ENCODE measurements at regions not wholly inside any gene's neighbourhood (a gene's known extent, or its start where the extent isn't known, plus 50 kb on each side); places are given as distances from the start of the nearest gene placed in this dataset.

DNA sequence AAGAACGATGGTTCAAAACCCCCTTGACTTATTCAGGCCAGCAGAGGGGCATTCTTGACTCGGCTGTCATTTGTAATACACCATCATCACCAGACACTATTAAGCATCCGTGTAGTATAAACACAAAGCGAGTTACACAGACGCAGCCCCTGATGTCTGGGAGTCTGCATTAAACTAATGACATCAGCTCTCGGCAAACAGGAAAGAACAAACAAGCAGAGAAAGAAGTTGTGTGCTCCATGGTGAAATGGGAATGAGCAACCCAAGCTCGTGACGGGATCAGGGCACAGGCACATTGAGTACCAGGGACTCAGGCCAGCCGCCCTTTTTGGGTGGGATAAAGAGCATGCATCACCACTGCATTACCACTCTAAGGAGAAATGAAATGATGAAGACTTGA, 460.1 kb downstream of the MED13L start:
- H3K4me3 ChIP-seq (ENCODE audit: low read length) = no peak overlapping the region
- no peak overlapping the region for H3K27ac ChIP-seq (ENCODE audit: low read depth, low read length)
- Mint-ChIP-seq H3K27ac (no peak overlapping the region), H3K27me3 (peaks cover 5 to 8% of the 10 kb centered on the region in 2 donors), H3K4me3 (no peak overlapping the region), H3K9me3 (peaks cover 0 to 2% (median under 1%) of the 10 kb centered on the region in 5 donors), H3K4me1 (no peaks in the 10 kb centered on the region), H3K36me3 (no peaks in the 10 kb centered on the region)
- no peaks in the 10 kb centered on the region for H3K36me3 ChIP-seq (ENCODE audit: insufficient read depth, low read length)
- no peaks in the 10 kb centered on the region for H3K9me3 ChIP-seq (ENCODE audit: low read length)
- no peaks in the 10 kb centered on the region for H3K27me3 ChIP-seq (ENCODE audit: insufficient read depth, low read length, poor library complexity, severe bottlenecking)
- ChIA-PET POLR2A (no interaction called here), CTCF (no interaction called here)
- DNase-seq = no peak
- H3K4me1 ChIP-seq (ENCODE audit: insufficient read depth, low read length) = no peaks in the 10 kb centered on the region

- Histone ChIP-seq H3K9me3 (ENCODE audit: low read length) (no peaks in the 10 kb centered on the region), H3K4me3 (ENCODE audit: low read length) (no peak overlapping the region), H3K4me1 (ENCODE audit: insufficient read depth, low read length) (no peaks in the 10 kb centered on the region), H3K27me3 (ENCODE audit: insufficient read depth, low read length, poor library complexity, severe bottlenecking) (no peaks in the 10 kb centered on the region), H3K36me3 (ENCODE audit: insufficient read depth, low read length) (no peaks in the 10 kb centered on the region), H3K27ac (ENCODE audit: low read depth, low read length) (no peak overlapping the region)
- Mint-ChIP-seq H3K4me1 (no peaks in the 10 kb centered on the region), H3K9me3 (peaks cover 0 to 9% (median 2%) of the 10 kb centered on the region in 5 donors), H3K27ac (no peak overlapping the region), H3K36me3 (no peaks in the 10 kb centered on the region), H3K27me3 (peaks cover 2 to 8% of the 10 kb centered on the region in 2 donors), H3K4me3 (no peak overlapping the region)
- POLR2A ChIA-PET = no interaction called here
- no peak for DNase-seq
- CTCF ChIA-PET = no interaction called here
Observed at GRCh38 chr12:115815924-115816323, 461.6 kb downstream of the MED13L start.

GRCh38 chr12:115813256-115813655, 464.2 kb downstream of the MED13L start:
- POLR2A ChIA-PET = no interaction called here
- no peak for DNase-seq
- Mint-ChIP-seq H3K4me1 (no peaks in the 10 kb centered on the region), H3K36me3 (no peaks in the 10 kb centered on the region), H3K27me3 (peaks cover 3 to 8% of the 10 kb centered on the region in 2 donors), H3K9me3 (peaks cover 0 to 11% (median 4%) of the 10 kb centered on the region in 5 donors), H3K27ac (no peak overlapping the region), H3K4me3 (no peak overlapping the region)
- H3K4me1 ChIP-seq (ENCODE audit: insufficient read depth, low read length) = no peaks in the 10 kb centered on the region
- no peaks in the 10 kb centered on the region for H3K27me3 ChIP-seq (ENCODE audit: insufficient read depth, low read length, poor library complexity, severe bottlenecking)
- CTCF ChIA-PET = no interaction called here
- H3K27ac ChIP-seq (ENCODE audit: low read depth, low read length) = no peak overlapping the region
- no peaks in the 10 kb centered on the region for H3K36me3 ChIP-seq (ENCODE audit: insufficient read depth, low read length)
- no peak overlapping the region for H3K4me3 ChIP-seq (ENCODE audit: low read length)
- no peaks in the 10 kb centered on the region for H3K9me3 ChIP-seq (ENCODE audit: low read length)

GRCh38 chr12:115811929-115812328, 465.6 kb downstream of the MED13L start:
- H3K4me1 Mint-ChIP-seq = no peaks in the 10 kb centered on the region
- no peaks in the 10 kb centered on the region for H3K36me3 ChIP-seq (ENCODE audit: insufficient read depth, low read length)
- peaks cover 0 to 11% (median 5%) of the 10 kb centered on the region in 5 donors for H3K9me3 Mint-ChIP-seq
- H3K4me1 ChIP-seq (ENCODE audit: insufficient read depth, low read length) = no peaks in the 10 kb centered on the region
- H3K4me3 ChIP-seq (ENCODE audit: low read length) = no peak overlapping the region
- no peak for DNase-seq
- H3K36me3 Mint-ChIP-seq = no peaks in the 10 kb centered on the region
- H3K27me3 ChIP-seq (ENCODE audit: insufficient read depth, low read length, poor library complexity, severe bottlenecking) = no peaks in the 10 kb centered on the region
- CTCF ChIA-PET = no interaction called here
- no peak overlapping the region for H3K4me3 Mint-ChIP-seq
- peaks cover 3 to 7% of the 10 kb centered on the region in 2 donors for H3K27me3 Mint-ChIP-seq
- H3K27ac ChIP-seq (ENCODE audit: low read depth, low read length) = no peak overlapping the region
- H3K9me3 ChIP-seq (ENCODE audit: low read length) = no peaks in the 10 kb centered on the region
- no peak overlapping the region for H3K27ac Mint-ChIP-seq
- POLR2A ChIA-PET = no interaction called here

GRCh38 chr12:115811045-115811444, 466.4 kb downstream of the MED13L start:
- H3K9me3 Mint-ChIP-seq = peaks cover 4 to 11% (median 5%) of the 10 kb centered on the region in 5 donors
- DNase-seq = no peak
- ChIA-PET CTCF (no interaction called here), POLR2A (no interaction called here)
- H3K9me3 ChIP-seq (ENCODE audit: low read length) = no peaks in the 10 kb centered on the region
- no peaks in the 10 kb centered on the region for H3K27me3 ChIP-seq (ENCODE audit: insufficient read depth, low read length, poor library complexity, severe bottlenecking)
- H3K36me3 ChIP-seq (ENCODE audit: insufficient read depth, low read length) = no peaks in the 10 kb centered on the region
- H3K4me1 ChIP-seq (ENCODE audit: insufficient read depth, low read length) = no peaks in the 10 kb centered on the region
- no peaks in the 10 kb centered on the region for H3K4me1 Mint-ChIP-seq
- peaks cover 3% of the 10 kb centered on the region in 2 donors for H3K27me3 Mint-ChIP-seq
- H3K4me3 ChIP-seq (ENCODE audit: low read length) = no peak overlapping the region
- H3K27ac Mint-ChIP-seq = no peak overlapping the region
- no peak overlapping the region for H3K4me3 Mint-ChIP-seq
- H3K36me3 Mint-ChIP-seq = no peaks in the 10 kb centered on the region
- no peak overlapping the region for H3K27ac ChIP-seq (ENCODE audit: low read depth, low read length)

- Histone ChIP-seq H3K27me3 (ENCODE audit: insufficient read depth, low read length, poor library complexity, severe bottlenecking) (no peaks in the 10 kb centered on the region), H3K27ac (ENCODE audit: low read depth, low read length) (no peak overlapping the region), H3K4me3 (ENCODE audit: low read length) (no peak overlapping the region), H3K36me3 (ENCODE audit: insufficient read depth, low read length) (no peaks in the 10 kb centered on the region), H3K4me1 (ENCODE audit: insufficient read depth, low read length) (no peaks in the 10 kb centered on the region), H3K9me3 (ENCODE audit: low read length) (no peaks in the 10 kb centered on the region)
- H3K27me3 Mint-ChIP-seq = peaks cover 3% of the 10 kb centered on the region in 2 donors
- ChIA-PET POLR2A (no interaction called here), CTCF (no interaction called here)
- no peak for DNase-seq
- no peak overlapping the region for H3K4me3 Mint-ChIP-seq
- H3K27ac Mint-ChIP-seq = no peak overlapping the region
- no peaks in the 10 kb centered on the region for H3K4me1 Mint-ChIP-seq
- peaks cover 4 to 12% (median 5%) of the 10 kb centered on the region in 5 donors for H3K9me3 Mint-ChIP-seq
- no peaks in the 10 kb centered on the region for H3K36me3 Mint-ChIP-seq
Observed at GRCh38 chr12:115810122-115810901, 467.2 kb downstream of the MED13L start.

DNA sequence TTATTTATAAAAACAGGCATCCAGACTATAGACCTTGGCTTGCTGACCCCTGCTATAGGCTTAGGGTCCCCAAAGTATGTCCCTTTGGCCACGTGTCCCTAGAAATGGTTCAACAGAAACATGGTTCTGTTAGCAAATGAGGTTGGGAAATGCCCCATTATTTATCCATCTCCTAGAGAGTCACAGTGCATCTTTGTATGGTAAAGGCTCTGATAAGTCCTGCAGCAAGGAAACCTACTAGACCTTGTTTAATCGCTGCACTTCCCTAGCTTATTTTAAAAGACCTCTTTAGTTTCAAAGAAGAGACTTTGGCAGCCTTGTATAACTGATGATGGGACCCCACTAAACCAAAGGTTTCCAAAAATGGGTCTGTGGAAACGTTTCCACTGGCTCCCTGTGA, 471.5 kb downstream of the MED13L start:
- no peak for DNase-seq
- no peaks in the 10 kb centered on the region for H3K4me1 Mint-ChIP-seq
- no peaks in the 10 kb centered on the region for H3K9me3 ChIP-seq (ENCODE audit: low read length)
- ChIA-PET CTCF (no interaction called here), POLR2A (no interaction called here)
- H3K27me3 Mint-ChIP-seq = peaks cover 2 to 3% of the 10 kb centered on the region in 2 donors
- no peaks in the 10 kb centered on the region for H3K4me1 ChIP-seq (ENCODE audit: insufficient read depth, low read length)
- no peaks in the 10 kb centered on the region for H3K36me3 Mint-ChIP-seq
- no peaks in the 10 kb centered on the region for H3K27me3 ChIP-seq (ENCODE audit: insufficient read depth, low read length, poor library complexity, severe bottlenecking)
- H3K4me3 ChIP-seq (ENCODE audit: low read length) = no peak overlapping the region
- no peak overlapping the region for H3K27ac ChIP-seq (ENCODE audit: low read depth, low read length)
- no peak overlapping the region for H3K27ac Mint-ChIP-seq
- no peaks in the 10 kb centered on the region for H3K36me3 ChIP-seq (ENCODE audit: insufficient read depth, low read length)
- H3K9me3 Mint-ChIP-seq = peaks cover 2 to 9% (median 6%) of the 10 kb centered on the region in 5 donors
- H3K4me3 Mint-ChIP-seq = no peak overlapping the region

- Histone ChIP-seq H3K27ac (ENCODE audit: low read depth, low read length) (no peak overlapping the region), H3K27me3 (ENCODE audit: insufficient read depth, low read length, poor library complexity, severe bottlenecking) (no peaks in the 10 kb centered on the region), H3K4me1 (ENCODE audit: insufficient read depth, low read length) (no peaks in the 10 kb centered on the region), H3K4me3 (ENCODE audit: low read length) (no peak overlapping the region), H3K9me3 (ENCODE audit: low read length) (no peaks in the 10 kb centered on the region), H3K36me3 (ENCODE audit: insufficient read depth, low read length) (no peaks in the 10 kb centered on the region)
- H3K27ac Mint-ChIP-seq = no peak overlapping the region
- no peak for DNase-seq
- H3K4me1 Mint-ChIP-seq = no peaks in the 10 kb centered on the region
- peaks cover 0 to 3% of the 10 kb centered on the region in 2 donors for H3K27me3 Mint-ChIP-seq
- CTCF ChIA-PET = interaction anchor here (1.1 kb wide), 1 partner anchor 10 kb away, joined by 4 read pairs; no protein-coding TSS in a partner anchor
- H3K9me3 Mint-ChIP-seq = peaks cover 0 to 9% (median 6%) of the 10 kb centered on the region in 5 donors
- H3K36me3 Mint-ChIP-seq = no peaks in the 10 kb centered on the region
- no peak overlapping the region for H3K4me3 Mint-ChIP-seq
- POLR2A ChIA-PET = no interaction called here
Observed at GRCh38 chr12:115802767-115803166, 474.7 kb downstream of the MED13L start.

Measured in CD8-positive, alpha-beta memory T cell (primary cell).